H9 (cell line): ENCODE measurements at regions not wholly inside any gene's neighbourhood (a gene's known extent, or its start where the extent isn't known, plus 50 kb on each side); places are given as distances from the start of the nearest gene placed in this dataset.

ENCODE experiments used
- DNase-seq: peaks from one replicate; pipeline ENCODE4 v3.0.0-alpha.2; 2017
- H2AFZ ChIP-seq: one replicate; pipeline ENCODE4 v1.6.1; 2013; ENCODE audit warnings: mild to moderate bottlenecking, low read length, control low read depth, moderate library complexity
- H2AK5ac ChIP-seq: 2 replicates; pipeline ENCODE4 v1.6.1; 2013; ENCODE audit warnings: low read length, control low read depth, mixed read lengths; ENCODE audit not compliant: insufficient read length
- H2BK120ac ChIP-seq: one replicate; pipeline ENCODE4 v1.6.1; 2013; ENCODE audit warnings: low read depth, mild to moderate bottlenecking, low read length, control low read depth, inconsistent platforms; ENCODE audit not compliant: poor library complexity, severe bottlenecking
- H2BK12ac ChIP-seq: 2 replicates; pipeline ENCODE4 v1.6.1; 2013; ENCODE audit warnings: low read length, control low read depth, mixed read lengths, low read depth; ENCODE audit not compliant: insufficient read length
- H2BK15ac ChIP-seq: 2 replicates; pipeline ENCODE4 v1.6.1; 2013; ENCODE audit warnings: low read depth, low read length, control low read depth
- H2BK20ac ChIP-seq: one replicate; pipeline ENCODE4 v1.6.1; 2013; ENCODE audit warnings: low read depth, mild to moderate bottlenecking, low read length, control low read depth, inconsistent platforms; ENCODE audit not compliant: poor library complexity, severe bottlenecking
- H2BK5ac ChIP-seq: 2 replicates; pipeline ENCODE4 v1.6.1; 2013; ENCODE audit warnings: low read length, control low read depth, mixed read lengths; ENCODE audit not compliant: insufficient read length
- H3K14ac ChIP-seq: 2 replicates; pipeline ENCODE4 v1.6.1; 2013; ENCODE audit warnings: low read length, control low read depth; ENCODE audit not compliant: insufficient read depth
- H3K18ac ChIP-seq: 2 replicates; pipeline ENCODE4 v1.6.1; 2013; ENCODE audit warnings: low read depth, mild to moderate bottlenecking, mixed read lengths, low read length, control low read depth; ENCODE audit not compliant: insufficient read length
- H3K23ac ChIP-seq: 2 replicates; pipeline ENCODE4 v1.6.1; 2013; ENCODE audit warnings: low read length, control low read depth, mixed read lengths, low read depth; ENCODE audit not compliant: insufficient read length
- H3K23me2 ChIP-seq: 2 replicates; pipeline ENCODE4 v1.6.1; 2013; ENCODE audit warnings: low read depth, mild to moderate bottlenecking, mixed read lengths, low read length, control low read depth; ENCODE audit not compliant: insufficient read length, poor library complexity, severe bottlenecking
- H3K27ac ChIP-seq: 2 replicates; pipeline ENCODE4 v1.5.1; 2013; ENCODE audit warnings: low read length, control low read depth, mixed read lengths, low read depth; ENCODE audit not compliant: insufficient read length
- H3K27me3 ChIP-seq: 2 replicates; pipeline ENCODE4 v1.6.1; 2013; ENCODE audit warnings: low read length, control low read depth, inconsistent platforms; ENCODE audit not compliant: insufficient read depth
- H3K4ac ChIP-seq: 2 replicates; pipeline ENCODE4 v1.6.1; 2013; ENCODE audit warnings: low read depth, mild to moderate bottlenecking, control low read depth, inconsistent platforms, low read length, moderate library complexity
- H3K4me1 ChIP-seq: 2 replicates; pipeline ENCODE4 v1.6.1; 2013; ENCODE audit warnings: low read length, control low read depth, inconsistent platforms; ENCODE audit not compliant: insufficient read depth
- H3K4me2 ChIP-seq: 2 replicates; pipeline ENCODE4 v1.6.1; 2013; ENCODE audit warnings: low read length, control low read depth, mixed read lengths; ENCODE audit not compliant: insufficient read length, insufficient read depth
- H3K56ac ChIP-seq: 2 replicates; pipeline ENCODE4 v1.6.1; 2013; ENCODE audit warnings: low read depth, mild to moderate bottlenecking, mixed read lengths, low read length, control low read depth; ENCODE audit not compliant: insufficient read length
- H3K79me1 ChIP-seq: 2 replicates; pipeline ENCODE4 v1.6.1; 2013; ENCODE audit warnings: low read depth, mild to moderate bottlenecking, moderate library complexity, low read length, control low read depth, inconsistent platforms; ENCODE audit not compliant: insufficient read depth, poor library complexity, severe bottlenecking
- H3K79me2 ChIP-seq: 2 replicates; pipeline ENCODE4 v1.6.1; 2013; ENCODE audit warnings: low read length, control low read depth, inconsistent platforms; ENCODE audit not compliant: insufficient read depth
- H3K9ac ChIP-seq: 2 replicates; pipeline ENCODE4 v1.6.1; 2013; ENCODE audit warnings: low read length, control low read depth, mixed read lengths; ENCODE audit not compliant: insufficient read length; ENCODE audit errors: extremely low read depth
- H3K9me3 ChIP-seq: one replicate; pipeline ENCODE4 v1.6.1; 2013; ENCODE audit warnings: low read depth, low read length, inconsistent platforms; ENCODE audit not compliant: control insufficient read depth
- H3T11ph ChIP-seq: one replicate; pipeline ENCODE4 v1.6.1; 2013; ENCODE audit warnings: mild to moderate bottlenecking, low read length, control low read depth, inconsistent platforms
- H4K20me1 ChIP-seq: one replicate; pipeline ENCODE4 v1.6.1; 2013; ENCODE audit not compliant: control insufficient read depth, insufficient read length, insufficient read depth
- H4K5ac ChIP-seq: 2 replicates; pipeline ENCODE4 v1.6.1; 2013; ENCODE audit warnings: low read depth, mild to moderate bottlenecking, mixed read lengths, low read length, control low read depth; ENCODE audit not compliant: insufficient read length
- H4K8ac ChIP-seq: replicated peaks from 2 replicates; pipeline ENCODE4 v1.6.1; 2013; ENCODE audit warnings: low read length, control low read depth, mixed read lengths, low read depth; ENCODE audit not compliant: insufficient read length
- H4K91ac ChIP-seq: 2 replicates; pipeline ENCODE4 v1.6.1; 2013; ENCODE audit warnings: low read depth, mild to moderate bottlenecking, moderate library complexity, mixed read lengths, low read length, control low read depth; ENCODE audit not compliant: insufficient read length
- H3K27ac Mint-ChIP-seq, 3 experiments: 2 replicates in 2 of 3; 3 replicates in 1 of 3; pipeline ENCODE4 v1.8.0; 2020 to 2021; ENCODE audit warnings: mixed read lengths in 3 of 3, mild to moderate bottlenecking in 1 of 3, moderate library complexity in 1 of 3
- H3K27me3 Mint-ChIP-seq: 2 replicates; pipeline ENCODE4 v1.8.0; 2021; ENCODE audit warnings: low read depth, mild to moderate bottlenecking, moderate library complexity, mixed read lengths
- H3K36me3 Mint-ChIP-seq, 3 experiments: 2 replicates in 2 of 3; 3 replicates in 1 of 3; pipeline ENCODE4 v1.8.0; 2020 to 2021; ENCODE audit warnings: low read depth in 3 of 3, mixed read lengths in 3 of 3; ENCODE audit not compliant: insufficient read depth in 1 of 3
- H3K4me1 Mint-ChIP-seq, 2 experiments: 2 replicates each; pipeline ENCODE4 v1.8.0; 2020; ENCODE audit warnings: mixed read lengths in 2 of 2
- H3K4me3 Mint-ChIP-seq, 2 experiments: 2 replicates in 1 of 2; 3 replicates in 1 of 2; pipeline ENCODE4 v1.8.0; 2020 to 2021; ENCODE audit warnings: mild to moderate bottlenecking in 2 of 2, mixed read lengths in 2 of 2, moderate library complexity in 1 of 2
- H3K9me3 Mint-ChIP-seq, 2 experiments: 2 replicates in 1 of 2; 3 replicates in 1 of 2; pipeline ENCODE4 v1.8.0; 2020; ENCODE audit warnings: mild to moderate bottlenecking in 2 of 2, mixed read lengths in 2 of 2, moderate library complexity in 1 of 2
- WGBS: extraction: QIAGEN DNeasy Blood & Tissue Kit; methylation state at CpG from one replicate; pipeline ENCODE4 v1.1.7; 2013; ENCODE audit warnings: missing lambda C conversion rate, low lambda C conversion rate, mixed read lengths; ENCODE audit not compliant: insufficient read length; ENCODE audit errors: extremely low coverage; 5-methylcytosine and 5-hydroxymethylcytosine counted together
- TF ChIP-seq, protein P1 (sequence below): fragments of 200-600 bp; sonication (generic); conservative IDR thresholded peaks from 3 replicates; pipeline ENCODE4 v1.8.0; 2021; ENCODE audit warnings: antibody characterized with exemption, mild to moderate bottlenecking

DNA sequence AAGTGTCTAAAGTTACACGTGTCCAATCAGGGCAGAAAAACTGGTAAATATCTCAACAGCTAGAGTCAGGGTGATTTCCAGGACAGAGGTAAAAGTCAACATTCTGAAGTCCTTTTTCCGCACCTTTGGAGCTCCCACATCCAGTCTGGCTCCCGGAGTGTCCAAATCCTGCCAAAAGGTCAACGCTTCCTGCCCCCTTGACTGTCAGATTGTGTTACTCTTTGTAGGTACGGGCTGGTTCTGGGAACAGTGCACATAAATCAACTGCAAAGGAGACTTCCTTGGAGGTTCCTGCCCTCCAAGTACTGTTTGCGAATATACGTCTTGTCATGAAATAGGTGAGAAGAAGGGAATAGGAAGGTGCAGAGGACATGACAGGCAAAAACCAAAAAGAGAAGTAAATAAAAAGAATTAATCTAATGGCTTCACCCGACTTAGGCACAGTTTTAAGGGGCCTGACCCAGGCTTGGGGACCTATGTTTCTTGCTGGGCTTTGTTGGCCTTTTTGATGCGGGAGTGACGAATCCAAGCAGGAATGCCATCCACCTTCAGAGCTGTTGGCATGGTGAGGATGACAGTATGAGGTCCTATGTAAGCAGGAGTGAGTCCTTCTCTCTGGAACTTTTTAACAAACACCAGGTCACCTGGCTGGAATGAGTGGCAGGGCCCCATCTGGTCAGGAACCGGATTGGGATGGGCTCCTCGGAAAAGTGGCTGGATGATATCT is 155.4 kb downstream of the TRIM27 start:
- Histone ChIP-seq H2BK5ac (no peak overlapping the region), H3K27ac (no peak overlapping the region), H3K56ac (no peak overlapping the region), H3K9me3 (no peaks in the 10 kb centered on the region), H2AFZ (no peak overlapping the region), H3K79me2 (no peaks in the 10 kb centered on the region), H4K91ac (no peak overlapping the region), H3K4me1 (no peaks in the 10 kb centered on the region; the same call in 1 of the 2 replicates), H3K27me3 (peaks cover 94% of the 10 kb centered on the region), H3T11ph (no peak overlapping the region), H2BK15ac (no peak overlapping the region), H3K14ac (no peak overlapping the region), H3K18ac (no peak overlapping the region), H3K4ac (no peak overlapping the region), H4K20me1 (no peaks in the 10 kb centered on the region), H2AK5ac (no peak overlapping the region), H4K5ac (no peak overlapping the region), H3K4me2 (no peak overlapping the region), H3K23ac (no peak overlapping the region), H3K23me2 (peaks cover 5% of the 10 kb centered on the region), H3K79me1 (no peaks in the 10 kb centered on the region), H3K9ac (no peak overlapping the region), H2BK12ac (no peak overlapping the region), H2BK20ac (no peak overlapping the region), H2BK120ac (no peak overlapping the region), H4K8ac (no peak overlapping the region)
- Mint-ChIP-seq H3K27ac (no peak overlapping the region), H3K9me3 (peaks cover 0 to 16% of the 10 kb centered on the region in 2 experiments; a peak in 3 of 5 replicates), H3K4me3 (no peak overlapping the region; a peak in 1 of 5 replicates), H3K4me1 (peaks cover 68 to 71% of the 10 kb centered on the region in 2 experiments), H3K36me3 (no peaks in the 10 kb centered on the region), H3K27me3 (peaks cover 100% of the 10 kb centered on the region)
- peak; percentile 27 for DNase-seq
- no CpG with 5 or more reads among the region's 12 CpGs for WGBS
- TF ChIP-seq, protein P1, sequence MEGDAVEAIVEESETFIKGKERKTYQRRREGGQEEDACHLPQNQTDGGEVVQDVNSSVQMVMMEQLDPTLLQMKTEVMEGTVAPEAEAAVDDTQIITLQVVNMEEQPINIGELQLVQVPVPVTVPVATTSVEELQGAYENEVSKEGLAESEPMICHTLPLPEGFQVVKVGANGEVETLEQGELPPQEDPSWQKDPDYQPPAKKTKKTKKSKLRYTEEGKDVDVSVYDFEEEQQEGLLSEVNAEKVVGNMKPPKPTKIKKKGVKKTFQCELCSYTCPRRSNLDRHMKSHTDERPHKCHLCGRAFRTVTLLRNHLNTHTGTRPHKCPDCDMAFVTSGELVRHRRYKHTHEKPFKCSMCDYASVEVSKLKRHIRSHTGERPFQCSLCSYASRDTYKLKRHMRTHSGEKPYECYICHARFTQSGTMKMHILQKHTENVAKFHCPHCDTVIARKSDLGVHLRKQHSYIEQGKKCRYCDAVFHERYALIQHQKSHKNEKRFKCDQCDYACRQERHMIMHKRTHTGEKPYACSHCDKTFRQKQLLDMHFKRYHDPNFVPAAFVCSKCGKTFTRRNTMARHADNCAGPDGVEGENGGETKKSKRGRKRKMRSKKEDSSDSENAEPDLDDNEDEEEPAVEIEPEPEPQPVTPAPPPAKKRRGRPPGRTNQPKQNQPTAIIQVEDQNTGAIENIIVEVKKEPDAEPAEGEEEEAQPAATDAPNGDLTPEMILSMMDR = no peak
